Activated naive CD4-positive, alpha-beta T cell treated with anti-CD3 and anti-CD28 coated beads for 36 hours (primary cell): ENCODE measurements at regions not wholly inside any gene's neighbourhood (a gene's known extent, or its start where the extent isn't known, plus 50 kb on each side); places are given as distances from the start of the nearest gene placed in this dataset.
"Not testable (repeated sequence)": the region's sequence is repeated elsewhere in the genome, so short reads cannot be mapped to it uniquely, and the experiment has no call there.

Experiments
- CTCF ChIA-PET: fragments of 350-600 bp; sonication (Branson Sonifier 250); formaldehyde crosslinking; loops from one replicate; lab custom pipeline; 2021; ENCODE audit warnings: antibody characterized with exemption; lab: Charles Lee
- DNase-seq: peaks from one replicate; pipeline ENCODE4 v3.0.0-alpha.2; 2020
- H3K27ac Mint-ChIP-seq: one replicate; pipeline ENCODE4 v1.8.0; 2021; ENCODE audit warnings: mild to moderate bottlenecking, mixed read lengths
- H3K27me3 Mint-ChIP-seq: one replicate; pipeline ENCODE4 v1.8.0; 2021; ENCODE audit warnings: low read depth, mixed read lengths
- H3K36me3 Mint-ChIP-seq: one replicate; pipeline ENCODE4 v1.8.0; 2021; ENCODE audit warnings: low read depth, mixed read lengths
- H3K4me1 Mint-ChIP-seq: one replicate; pipeline ENCODE4 v1.8.0; 2021; ENCODE audit warnings: low read depth, mixed read lengths
- H3K4me3 Mint-ChIP-seq: one replicate; pipeline ENCODE4 v1.8.0; 2021; ENCODE audit warnings: mild to moderate bottlenecking, moderate library complexity, mixed read lengths
- H3K9me3 Mint-ChIP-seq: one replicate; pipeline ENCODE4 v1.8.0; 2021; ENCODE audit warnings: mixed read lengths
- intact Hi-C: fragments of 100-400 bp; cut with micrococcal nuclease; formaldehyde crosslinking; loops from one replicate; pipeline ENCODE4 v1.15.1; 2023

- CTCF ChIA-PET: interaction anchor here (0.7 kb wide), 1 partner anchor 926 kb away, joined by 3 read pairs; no protein-coding TSS in a partner anchor
- H3K27me3 Mint-ChIP-seq: peaks cover 2% of the 10 kb centered on the region
- no peaks in the 10 kb centered on the region for H3K4me1 Mint-ChIP-seq
- intact Hi-C loops: no loop called here
- DNase-seq: no peak
- no peak overlapping the region for H3K27ac Mint-ChIP-seq
- no peaks in the 10 kb centered on the region for H3K9me3 Mint-ChIP-seq
- H3K4me3 Mint-ChIP-seq: no peak overlapping the region
- H3K36me3 Mint-ChIP-seq: no peaks in the 10 kb centered on the region
Measured at GRCh38 chr6:163741342-163741741, 326.8 kb downstream of the QKI start.

DNA sequence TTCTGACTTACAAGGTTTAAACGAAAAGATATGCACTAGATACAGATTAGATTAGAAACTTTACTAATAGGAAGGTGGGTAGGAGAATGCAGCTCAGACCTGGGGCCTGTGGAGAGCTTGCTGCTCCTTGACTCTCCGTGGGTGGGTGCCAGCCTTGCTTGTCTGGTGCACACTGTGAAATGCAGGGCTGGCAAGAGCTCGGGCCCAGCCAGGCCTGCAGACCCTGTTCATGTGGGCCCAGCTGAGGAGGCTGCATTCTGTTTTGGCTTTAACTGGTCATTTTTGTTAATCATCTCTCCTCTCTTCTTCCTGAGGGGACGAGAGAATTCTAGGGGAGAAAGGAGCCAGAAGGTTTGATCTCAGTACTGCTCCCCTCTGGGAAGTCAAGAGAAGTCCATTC, 325.4 kb downstream of the QKI start:
- no peak for DNase-seq
- Mint-ChIP-seq H3K4me1 (no peaks in the 10 kb centered on the region), H3K4me3 (no peak overlapping the region), H3K27ac (no peak overlapping the region), H3K36me3 (no peaks in the 10 kb centered on the region), H3K27me3 (peaks cover 2% of the 10 kb centered on the region), H3K9me3 (no peaks in the 10 kb centered on the region)
- intact Hi-C loops: no loop called here
- CTCF ChIA-PET: no interaction called here

DNA sequence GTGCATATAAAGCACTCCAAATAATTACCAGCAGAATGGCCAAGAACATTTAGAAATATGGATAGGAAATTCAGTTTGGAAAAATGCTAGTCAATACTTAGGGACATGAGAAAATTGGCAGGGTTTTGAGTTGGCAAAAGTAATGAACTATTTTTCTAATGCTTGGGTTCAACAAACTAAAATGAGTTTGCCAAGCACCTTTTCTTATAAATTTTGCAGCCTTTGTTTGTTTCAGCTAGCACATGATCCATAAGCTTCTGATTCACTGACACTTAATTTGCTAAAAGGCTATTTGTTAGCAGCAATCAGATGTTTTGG, 324.8 kb downstream of the QKI start:
- CTCF ChIA-PET: no interaction called here
- Mint-ChIP-seq H3K4me3 (no peak overlapping the region), H3K27me3 (peaks cover 2% of the 10 kb centered on the region), H3K36me3 (no peaks in the 10 kb centered on the region), H3K9me3 (no peaks in the 10 kb centered on the region), H3K4me1 (no peaks in the 10 kb centered on the region), H3K27ac (no peak overlapping the region)
- no peak for DNase-seq
- intact Hi-C loops: no loop called here

DNA sequence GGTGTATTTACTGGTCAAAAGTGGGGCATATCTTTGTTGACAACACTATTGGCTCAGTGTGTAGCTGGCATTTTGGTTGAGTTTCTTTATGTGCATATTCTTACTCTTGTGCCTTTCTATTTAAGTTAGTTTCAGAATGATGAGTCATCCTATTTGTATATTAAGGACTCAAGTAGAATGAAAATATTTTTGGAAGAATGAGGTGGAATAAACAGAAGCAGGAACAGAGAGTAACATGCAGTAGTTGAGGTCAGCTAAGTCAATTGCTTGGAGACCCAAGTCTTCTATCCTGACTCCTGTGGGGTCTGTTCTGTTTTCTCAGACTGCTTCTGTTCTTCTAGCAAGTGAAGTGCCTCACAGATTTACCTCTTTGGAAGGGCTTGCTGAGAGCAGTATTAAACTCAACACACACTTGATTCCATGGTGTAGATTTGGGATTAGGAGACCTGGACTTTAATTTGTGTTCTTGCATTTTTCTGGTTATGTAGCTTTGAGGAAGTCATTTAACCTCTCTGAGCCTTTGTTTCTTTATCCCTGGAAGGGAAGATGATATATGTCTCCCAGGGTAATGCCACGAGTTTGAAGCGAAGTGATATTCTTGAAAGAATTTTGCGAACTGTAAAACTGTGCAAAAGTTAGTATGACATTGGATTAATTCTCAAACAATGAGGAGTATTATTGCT, 324.3 kb downstream of the QKI start:
- intact Hi-C loops: no loop called here
- DNase-seq: no peak
- H3K4me3 Mint-ChIP-seq: no peak overlapping the region
- H3K4me1 Mint-ChIP-seq: no peaks in the 10 kb centered on the region
- no peak overlapping the region for H3K27ac Mint-ChIP-seq
- CTCF ChIA-PET: no interaction called here
- peaks cover 2% of the 10 kb centered on the region for H3K27me3 Mint-ChIP-seq
- H3K36me3 Mint-ChIP-seq: no peaks in the 10 kb centered on the region
- H3K9me3 Mint-ChIP-seq: no peaks in the 10 kb centered on the region

GRCh38 chr6:163738304-163738703, 323.8 kb downstream of the QKI start:
- CTCF ChIA-PET: no interaction called here
- no peaks in the 10 kb centered on the region for H3K9me3 Mint-ChIP-seq
- H3K4me1 Mint-ChIP-seq: no peaks in the 10 kb centered on the region
- no peak overlapping the region for H3K4me3 Mint-ChIP-seq
- intact Hi-C loops: no loop called here
- H3K27ac Mint-ChIP-seq: no peak overlapping the region
- peaks cover 4% of the 10 kb centered on the region for H3K27me3 Mint-ChIP-seq
- H3K36me3 Mint-ChIP-seq: no peaks in the 10 kb centered on the region
- DNase-seq: no peak

GRCh38 chr6:163735076-163735475, 320.6 kb downstream of the QKI start:
- H3K4me1 Mint-ChIP-seq: no peaks in the 10 kb centered on the region
- intact Hi-C loops: no loop called here
- H3K9me3 Mint-ChIP-seq: no peaks in the 10 kb centered on the region
- H3K36me3 Mint-ChIP-seq: no peaks in the 10 kb centered on the region
- CTCF ChIA-PET: interaction anchor here (0.6 kb wide), 1 partner anchor 554 kb away, joined by 4 read pairs; no protein-coding TSS in a partner anchor
- H3K4me3 Mint-ChIP-seq: no peak overlapping the region
- DNase-seq: no peak
- peaks cover 2% of the 10 kb centered on the region for H3K27me3 Mint-ChIP-seq
- no peak overlapping the region for H3K27ac Mint-ChIP-seq

GRCh38 chr6:163733061-163733460, 318.5 kb downstream of the QKI start:
- Mint-ChIP-seq H3K4me3 (no peak overlapping the region), H3K4me1 (no peaks in the 10 kb centered on the region), H3K27ac (no peak overlapping the region), H3K9me3 (no peaks in the 10 kb centered on the region), H3K36me3 (no peaks in the 10 kb centered on the region), H3K27me3 (peaks cover 2% of the 10 kb centered on the region)
- intact Hi-C loops: no loop called here
- DNase-seq: no peak
- CTCF ChIA-PET: no interaction called here

DNA sequence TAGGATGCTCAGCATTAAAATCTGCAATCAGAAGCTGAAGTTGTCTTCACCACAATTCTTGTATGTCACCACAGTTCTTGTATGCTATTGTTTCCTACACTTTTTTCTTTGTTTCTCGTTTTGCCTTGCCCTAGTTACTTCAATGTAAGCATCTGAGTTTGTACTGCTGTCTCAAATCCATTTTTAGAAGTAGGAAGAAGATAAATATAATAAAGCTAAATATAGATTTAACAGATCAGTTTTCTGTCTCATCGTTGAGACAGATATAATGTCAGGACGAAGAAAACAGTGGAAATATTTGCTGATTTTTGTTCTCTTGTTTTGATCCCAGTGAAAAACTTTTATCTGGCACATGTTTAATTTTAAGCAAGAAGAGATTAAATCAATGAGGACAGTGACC, 318.0 kb downstream of the QKI start:
- intact Hi-C loops: no loop called here
- Mint-ChIP-seq H3K36me3 (no peaks in the 10 kb centered on the region), H3K27me3 (peaks cover 2% of the 10 kb centered on the region), H3K27ac (no peak overlapping the region), H3K4me1 (no peaks in the 10 kb centered on the region), H3K4me3 (no peak overlapping the region), H3K9me3 (no peaks in the 10 kb centered on the region)
- no peak for DNase-seq
- CTCF ChIA-PET: no interaction called here

DNA sequence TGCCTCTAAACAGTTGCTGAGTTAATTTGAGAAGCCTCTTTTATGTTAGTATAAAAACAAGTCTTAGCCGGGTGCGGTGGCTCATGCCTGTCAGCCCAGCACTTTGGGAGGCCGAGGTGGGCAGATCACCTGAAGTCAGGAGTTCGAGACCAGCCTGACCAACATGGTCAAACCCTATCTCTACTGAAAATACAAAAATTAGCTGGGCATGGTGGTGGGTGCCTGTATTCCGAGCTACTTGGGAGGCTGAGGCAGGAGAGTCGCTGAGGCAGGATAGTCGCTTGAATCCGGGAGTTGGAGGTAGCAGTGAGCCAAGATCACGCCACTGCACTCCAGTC, 317.5 kb downstream of the QKI start:
- DNase-seq, H3K4me3 Mint-ChIP-seq, H3K36me3 Mint-ChIP-seq, H3K9me3 Mint-ChIP-seq, intact Hi-C loops, H3K4me1 Mint-ChIP-seq, CTCF ChIA-PET, H3K27ac Mint-ChIP-seq, H3K27me3 Mint-ChIP-seq: not testable (repeated sequence)

DNA sequence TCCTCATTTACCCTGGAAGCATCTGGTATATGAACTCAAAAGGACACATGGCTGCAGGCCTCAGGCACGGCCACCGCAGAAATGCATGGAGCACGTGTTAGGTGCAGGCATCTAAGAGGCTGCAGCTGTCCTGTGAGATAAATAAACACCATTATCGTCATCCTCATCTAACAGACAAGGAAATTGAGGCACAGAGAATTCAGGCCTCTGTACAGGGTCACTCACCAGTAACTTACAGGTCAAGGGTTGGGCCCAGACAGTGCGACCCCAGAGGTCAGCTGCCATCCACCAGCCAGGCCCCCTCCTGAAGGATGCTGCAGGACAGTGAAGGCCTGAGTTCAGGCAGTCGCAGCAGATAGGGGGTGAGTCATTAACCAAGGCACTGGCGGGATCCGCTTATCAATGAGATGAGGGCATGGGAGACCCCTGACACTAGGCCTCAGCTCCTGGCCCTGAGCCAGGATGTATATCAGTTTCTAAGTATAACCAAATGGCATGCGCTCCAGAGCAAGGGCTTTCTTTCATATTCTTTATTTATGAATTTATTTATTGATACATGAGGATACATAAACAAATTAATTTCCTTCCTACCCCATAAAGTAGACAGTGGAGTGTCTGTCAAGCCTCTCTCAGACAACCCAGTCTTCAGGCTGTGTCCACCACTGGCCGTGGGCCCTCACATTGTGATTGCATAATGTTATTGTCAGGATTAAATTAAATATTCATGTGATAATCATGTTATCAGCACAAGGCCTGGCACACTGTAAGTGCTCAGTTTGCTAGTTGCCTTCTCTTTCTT, 316.9 kb downstream of the QKI start:
- Mint-ChIP-seq H3K4me1 (no peaks in the 10 kb centered on the region), H3K36me3 (no peaks in the 10 kb centered on the region)
- no peak for DNase-seq

GRCh38 chr6:163730246-163731210, 316.0 kb downstream of the QKI start:
- no peaks in the 10 kb centered on the region for H3K4me1 Mint-ChIP-seq
- H3K27ac Mint-ChIP-seq: no peak overlapping the region
- no peak for DNase-seq
- intact Hi-C loops: no loop called here
- H3K27me3 Mint-ChIP-seq: peaks cover 2% of the 10 kb centered on the region
- CTCF ChIA-PET: no interaction called here
- H3K9me3 Mint-ChIP-seq: no peaks in the 10 kb centered on the region
- H3K4me3 Mint-ChIP-seq: no peak overlapping the region
- no peaks in the 10 kb centered on the region for H3K36me3 Mint-ChIP-seq

More for the DNA sequence above, 316.9 kb downstream of the QKI start:
- CTCF ChIA-PET: no interaction called here
- no peak overlapping the region for H3K4me3 Mint-ChIP-seq
- H3K27ac Mint-ChIP-seq: no peak overlapping the region
- peaks cover 2% of the 10 kb centered on the region for H3K27me3 Mint-ChIP-seq
- intact Hi-C loops: no loop called here
- H3K9me3 Mint-ChIP-seq: no peaks in the 10 kb centered on the region

DNA sequence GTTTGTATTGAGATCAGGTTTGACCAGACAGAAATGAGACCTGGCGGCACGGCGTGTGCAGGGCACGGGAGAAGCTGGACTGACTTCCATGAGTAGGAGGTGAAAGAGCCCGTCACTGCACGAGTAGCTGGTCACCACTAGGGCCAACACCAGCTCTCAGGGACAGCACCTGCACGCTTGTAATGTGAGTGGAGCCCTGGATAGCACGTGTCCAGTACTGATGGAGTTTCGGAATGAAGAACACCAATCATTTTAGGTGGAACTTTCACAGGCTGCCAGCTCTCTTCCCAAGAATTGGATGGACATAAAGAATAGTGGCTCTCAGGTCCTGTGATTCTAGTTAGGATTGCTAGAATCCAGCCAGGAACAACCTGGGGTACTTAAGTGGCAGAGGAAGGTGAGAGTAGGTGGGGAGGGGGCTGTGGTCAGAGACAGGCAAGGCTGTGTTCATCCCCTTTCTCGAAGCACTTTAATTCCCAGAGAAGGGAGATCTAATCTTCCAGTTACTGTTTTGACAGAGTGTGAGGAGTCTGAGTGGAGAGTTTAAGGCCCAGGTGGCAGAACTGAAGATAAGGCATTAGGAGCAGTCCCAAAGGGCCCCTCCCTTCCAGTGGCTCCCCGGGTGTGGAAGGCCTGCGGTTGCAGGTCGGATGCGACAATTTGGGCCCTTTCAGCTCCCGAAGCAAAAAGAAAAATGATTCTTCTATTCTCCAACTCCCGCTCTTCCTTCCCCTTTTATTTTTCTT, 314.8 kb downstream of the QKI start:
- H3K4me3 Mint-ChIP-seq: no peak overlapping the region
- H3K27me3 Mint-ChIP-seq: peaks cover 2% of the 10 kb centered on the region
- H3K27ac Mint-ChIP-seq: no peak overlapping the region
- no peaks in the 10 kb centered on the region for H3K4me1 Mint-ChIP-seq
- CTCF ChIA-PET: no interaction called here
- no peaks in the 10 kb centered on the region for H3K9me3 Mint-ChIP-seq
- intact Hi-C loops: no loop called here
- no peak for DNase-seq
- H3K36me3 Mint-ChIP-seq: no peaks in the 10 kb centered on the region
